ENCODE measurements at regions not wholly inside any gene's neighbourhood (a gene's known extent, or its start where the extent isn't known, plus 50 kb on each side); places are given as distances from the start of the nearest gene placed in this dataset.

DNA sequence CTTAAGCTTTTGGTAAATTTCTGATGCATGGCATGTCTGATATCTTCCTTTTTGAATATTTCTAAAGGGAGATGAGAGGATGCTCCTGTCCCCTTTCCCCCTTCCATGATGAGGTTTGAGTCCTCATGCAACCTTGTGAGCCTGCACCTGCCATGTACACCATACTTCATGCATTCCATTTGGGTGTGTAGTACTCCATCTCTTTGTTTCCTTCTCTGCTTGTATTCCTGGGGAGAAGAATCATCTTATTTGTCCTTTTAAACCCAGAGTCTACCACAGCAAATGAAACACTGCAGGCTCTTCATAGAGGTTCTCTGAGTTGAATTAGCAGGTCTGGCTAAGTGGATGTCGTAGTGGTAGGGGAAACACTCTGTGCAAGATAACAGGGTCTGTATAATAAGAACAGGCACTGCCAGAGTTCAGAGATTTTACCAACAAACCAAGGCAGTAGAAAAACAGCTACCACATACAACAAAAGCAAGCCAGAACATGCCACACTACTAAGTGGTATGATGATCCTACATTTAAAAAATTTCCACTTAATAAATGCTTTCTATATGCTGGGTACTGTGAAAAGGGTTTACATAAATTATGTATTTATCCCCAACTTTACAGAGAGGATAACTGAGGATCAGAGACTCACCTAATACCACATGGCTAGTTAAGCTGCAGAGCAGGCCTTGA, 439.8 kb upstream of the GRIA1 start:
- Mint-ChIP-seq H3K4me3 (no peak overlapping the region), H3K27ac (no peak overlapping the region), H3K27me3 (no peaks in the 10 kb centered on the region), H3K4me1 (no peaks in the 10 kb centered on the region), H3K36me3 (no peaks in the 10 kb centered on the region), H3K9me3 (peaks cover 0 to 13% (median 2%) of the 10 kb centered on the region in 9 donors)
- POLR2A ChIA-PET, result no interaction called here
- ATAC-seq (no peak), DNase-seq (no peak)

GRCh38 chr5:153066281-153066680, 424.2 kb upstream of the GRIA1 start:
- H3K27me3 Mint-ChIP-seq, result no peaks in the 10 kb centered on the region
- no peak for ATAC-seq
- H3K9me3 Mint-ChIP-seq, result peaks cover 0 to 19% (median 9%) of the 10 kb centered on the region in 9 donors
- DNase-seq, result no peak
- H3K4me1 Mint-ChIP-seq, result no peaks in the 10 kb centered on the region
- POLR2A ChIA-PET, result no interaction called here
- H3K4me3 Mint-ChIP-seq, result no peak overlapping the region
- H3K36me3 Mint-ChIP-seq, result no peaks in the 10 kb centered on the region
- no peak overlapping the region for H3K27ac Mint-ChIP-seq

- no peak for DNase-seq
- POLR2A ChIA-PET, result no interaction called here
- H3K27ac Mint-ChIP-seq, result no peak overlapping the region
- H3K36me3 Mint-ChIP-seq, result no peaks in the 10 kb centered on the region
- H3K4me3 Mint-ChIP-seq, result no peak overlapping the region
- H3K27me3 Mint-ChIP-seq, result no peaks in the 10 kb centered on the region
- peaks cover 0 to 19% (median 9%) of the 10 kb centered on the region in 9 donors for H3K9me3 Mint-ChIP-seq
- no peaks in the 10 kb centered on the region for H3K4me1 Mint-ChIP-seq
- no peak for ATAC-seq
Measured at GRCh38 chr5:153067869-153068268, 422.6 kb upstream of the GRIA1 start.

DNA sequence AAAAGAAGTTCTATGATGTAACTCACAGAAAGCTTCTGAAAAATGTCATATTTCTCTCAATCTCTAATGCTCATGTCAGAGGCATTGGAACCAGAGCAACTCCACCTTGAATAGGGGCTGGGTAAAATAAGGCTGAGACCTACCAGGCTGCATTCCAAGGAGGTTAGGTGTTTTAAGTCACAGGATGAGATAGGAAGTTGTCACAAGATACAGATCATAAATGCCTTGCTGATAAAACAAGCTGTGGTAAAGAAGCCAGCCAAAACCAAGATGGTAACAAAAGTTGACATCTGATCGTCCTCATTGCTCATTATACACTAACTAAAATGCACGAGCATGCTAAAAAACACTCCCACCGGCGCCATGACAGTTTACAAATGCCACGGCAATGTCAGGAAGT, 411.1 kb upstream of the GRIA1 start:
- ATAC-seq (no peak), DNase-seq (no peak)
- peaks cover 0 to 16% (median 5%) of the 10 kb centered on the region in 9 donors for H3K9me3 Mint-ChIP-seq
- H3K27ac Mint-ChIP-seq, result no peak overlapping the region
- H3K4me1 Mint-ChIP-seq, result no peaks in the 10 kb centered on the region
- POLR2A ChIA-PET, result no interaction called here
- H3K36me3 Mint-ChIP-seq, result no peaks in the 10 kb centered on the region
- H3K27me3 Mint-ChIP-seq, result no peaks in the 10 kb centered on the region
- no peak overlapping the region for H3K4me3 Mint-ChIP-seq

DNA sequence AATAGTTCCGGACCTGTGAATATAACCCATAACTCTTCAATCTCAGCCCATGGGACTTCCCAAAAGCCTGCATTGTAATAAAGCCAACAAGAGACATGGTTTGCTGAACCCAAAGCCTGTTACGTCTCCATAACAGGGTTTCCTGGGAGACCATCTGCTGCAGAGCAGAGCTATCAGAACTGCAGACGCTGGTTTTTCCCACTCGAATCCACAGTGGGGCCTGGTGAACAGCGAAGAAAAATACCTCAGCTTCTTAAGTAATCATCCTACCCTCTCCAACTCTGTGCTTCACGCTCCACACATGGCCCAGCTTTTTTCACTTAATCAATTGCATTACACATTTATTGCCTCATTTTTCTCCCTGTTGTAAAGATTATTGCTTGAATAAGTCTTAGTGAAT, 409.5 kb upstream of the GRIA1 start:
- ATAC-seq (no peak), DNase-seq (no peak)
- no peak overlapping the region for H3K4me3 Mint-ChIP-seq
- peaks cover 0 to 16% (median 5%) of the 10 kb centered on the region in 9 donors for H3K9me3 Mint-ChIP-seq
- H3K27ac Mint-ChIP-seq, result no peak overlapping the region
- no peaks in the 10 kb centered on the region for H3K27me3 Mint-ChIP-seq
- POLR2A ChIA-PET, result no interaction called here
- H3K4me1 Mint-ChIP-seq, result no peaks in the 10 kb centered on the region
- no peaks in the 10 kb centered on the region for H3K36me3 Mint-ChIP-seq

DNA sequence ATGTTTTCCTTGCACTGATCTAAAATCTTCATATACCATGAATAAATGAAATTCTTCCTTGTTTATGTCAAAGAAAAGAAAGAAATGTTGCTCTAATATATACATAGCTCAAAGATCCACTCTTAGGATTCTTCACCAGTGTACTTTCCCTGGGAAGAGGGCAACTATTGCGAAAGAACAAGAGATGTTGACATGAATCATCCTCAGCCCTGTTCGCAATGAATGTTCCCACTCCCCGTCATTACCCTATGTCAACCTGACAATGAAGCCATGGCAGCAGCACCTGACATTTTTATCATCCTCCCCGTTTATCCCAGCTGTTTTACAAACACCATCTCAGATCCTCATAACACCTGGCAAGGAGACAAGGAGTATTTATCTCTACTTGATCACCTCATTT, 409.1 kb upstream of the GRIA1 start:
- POLR2A ChIA-PET, result no interaction called here
- H3K27ac Mint-ChIP-seq, result no peak overlapping the region
- no peaks in the 10 kb centered on the region for H3K4me1 Mint-ChIP-seq
- ATAC-seq (no peak), DNase-seq (no peak)
- H3K9me3 Mint-ChIP-seq, result peaks cover 0 to 16% (median 5%) of the 10 kb centered on the region in 9 donors
- no peak overlapping the region for H3K4me3 Mint-ChIP-seq
- H3K27me3 Mint-ChIP-seq, result no peaks in the 10 kb centered on the region
- no peaks in the 10 kb centered on the region for H3K36me3 Mint-ChIP-seq

DNA sequence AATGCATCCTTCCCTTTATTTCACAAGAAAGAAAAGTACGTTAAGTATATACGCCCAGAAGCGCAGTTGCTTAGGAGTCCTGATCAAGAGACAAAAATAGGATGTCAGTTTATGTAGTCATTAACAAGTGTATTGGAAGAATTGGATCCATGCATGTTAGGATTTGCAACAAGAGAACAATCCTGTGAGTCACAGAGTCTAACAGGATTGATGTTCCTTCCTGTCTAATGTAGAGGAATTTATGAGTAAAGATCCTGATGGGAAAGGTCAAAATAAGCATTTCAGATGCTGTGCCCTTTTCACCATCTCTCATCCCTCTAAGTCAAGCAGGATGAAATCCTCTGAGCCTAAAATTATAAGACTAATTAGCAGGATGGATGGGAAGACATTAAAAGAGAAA, 406.0 kb upstream of the GRIA1 start:
- Mint-ChIP-seq H3K27ac (no peak overlapping the region), H3K4me1 (no peaks in the 10 kb centered on the region), H3K36me3 (no peaks in the 10 kb centered on the region), H3K9me3 (peaks cover 0 to 9% (median 2%) of the 10 kb centered on the region in 9 donors), H3K4me3 (no peak overlapping the region), H3K27me3 (no peaks in the 10 kb centered on the region)
- no peak for ATAC-seq
- POLR2A ChIA-PET, result no interaction called here
- no peak for DNase-seq

DNA sequence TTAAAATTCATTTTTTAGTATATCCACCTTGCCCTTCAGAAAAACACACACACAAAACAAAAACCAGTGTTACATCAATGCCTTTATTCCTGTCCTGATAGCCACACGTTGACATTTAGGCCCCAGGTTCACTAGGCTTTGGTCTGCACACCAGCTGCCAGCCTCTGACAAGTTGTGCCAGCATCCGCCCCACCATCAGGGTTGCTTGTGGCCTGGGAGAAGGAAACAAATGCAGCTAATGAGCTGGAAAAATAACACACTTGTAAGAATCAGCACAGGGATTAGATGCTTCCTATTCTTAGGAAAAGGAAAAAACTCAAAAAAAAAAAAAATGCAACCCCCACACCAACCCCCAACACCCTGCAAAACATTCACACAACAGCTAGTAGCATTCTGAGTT, 404.0 kb upstream of the GRIA1 start:
- H3K4me3 Mint-ChIP-seq, result no peak overlapping the region

DNA sequence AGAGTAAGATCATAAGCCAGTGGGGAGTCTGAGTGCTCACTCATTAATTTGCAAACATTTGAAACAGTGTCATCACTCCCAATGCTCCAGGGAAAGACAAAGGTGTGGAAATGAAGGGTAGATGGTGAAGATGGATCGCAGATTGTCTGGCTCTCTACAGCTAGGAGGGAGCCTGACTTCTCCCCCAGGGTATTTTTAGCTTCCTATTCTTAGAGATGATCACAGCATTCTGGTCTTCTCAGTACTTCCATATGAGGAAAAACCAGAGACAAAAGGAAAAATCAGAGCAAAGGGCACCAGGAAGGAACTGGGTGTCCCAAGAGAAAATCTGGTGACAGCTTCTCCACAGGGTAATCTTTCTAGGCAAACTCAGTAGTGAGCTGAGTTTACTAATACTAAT, 401.9 kb upstream of the GRIA1 start:
- Mint-ChIP-seq H3K27ac (no peak overlapping the region), H3K9me3 (peaks cover 0 to 16% (median 10%) of the 10 kb centered on the region in 9 donors), H3K27me3 (no peaks in the 10 kb centered on the region), H3K4me3 (no peak overlapping the region), H3K4me1 (no peaks in the 10 kb centered on the region), H3K36me3 (no peaks in the 10 kb centered on the region)
- POLR2A ChIA-PET, result no interaction called here
- ATAC-seq (no peak), DNase-seq (no peak)

More for the DNA sequence above, 404.0 kb upstream of the GRIA1 start:
- no peak for DNase-seq
- POLR2A ChIA-PET, result no interaction called here
- no peaks in the 10 kb centered on the region for H3K36me3 Mint-ChIP-seq
- no peaks in the 10 kb centered on the region for H3K4me1 Mint-ChIP-seq
- no peaks in the 10 kb centered on the region for H3K27me3 Mint-ChIP-seq
- H3K27ac Mint-ChIP-seq, result no peak overlapping the region
- no peak for ATAC-seq
- peaks cover 0 to 13% (median 2%) of the 10 kb centered on the region in 9 donors for H3K9me3 Mint-ChIP-seq

- no peak overlapping the region for H3K27ac Mint-ChIP-seq
- peaks cover 0 to 2% (median 0%) of the 10 kb centered on the region in 5 donors for H3K27me3 Mint-ChIP-seq
- no peaks in the 10 kb centered on the region for H3K36me3 Mint-ChIP-seq
- H3K4me1 Mint-ChIP-seq, result no peaks in the 10 kb centered on the region
- DNase-seq (no peak), ATAC-seq (no peak)
- no peak overlapping the region for H3K4me3 Mint-ChIP-seq
- peaks cover 2 to 22% (median 8%) of the 10 kb centered on the region in 9 donors for H3K9me3 Mint-ChIP-seq
- POLR2A ChIA-PET, result no interaction called here
Measured at GRCh38 chr5:153094333-153094732, 396.1 kb upstream of the GRIA1 start.

DNA sequence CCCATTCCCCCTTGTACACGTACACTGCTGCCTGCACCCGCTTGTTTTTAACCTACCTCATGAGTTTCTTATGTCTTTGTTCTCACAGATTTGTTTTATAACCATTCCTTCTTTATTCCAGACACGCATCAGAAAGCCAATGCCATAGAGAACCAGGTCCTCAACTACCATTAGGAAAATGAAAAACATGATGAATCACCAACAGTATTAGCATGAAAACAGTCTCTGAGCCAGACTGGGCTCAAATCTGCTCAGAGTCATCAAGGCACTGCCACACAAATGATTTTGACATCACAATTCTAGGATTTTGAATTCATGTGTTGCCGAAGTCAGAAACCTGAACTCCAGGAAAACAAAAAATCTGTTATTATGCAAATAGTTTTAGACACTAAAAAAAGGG, 394.1 kb upstream of the GRIA1 start:
- DNase-seq, result no peak
- H3K36me3 Mint-ChIP-seq, result no peaks in the 10 kb centered on the region
- H3K4me3 Mint-ChIP-seq, result no peak overlapping the region
- H3K27me3 Mint-ChIP-seq, result peaks cover 0 to 2% (median 0%) of the 10 kb centered on the region in 5 donors
- POLR2A ChIA-PET, result no interaction called here
- peaks cover 2 to 21% (median 8%) of the 10 kb centered on the region in 9 donors for H3K9me3 Mint-ChIP-seq
- no peaks in the 10 kb centered on the region for H3K4me1 Mint-ChIP-seq
- no peak overlapping the region for H3K27ac Mint-ChIP-seq
- no peak for ATAC-seq

GRCh38 chr5:153099328-153099727, 391.1 kb upstream of the GRIA1 start:
- H3K4me3 Mint-ChIP-seq, result no peak overlapping the region
- H3K9me3 Mint-ChIP-seq, result peaks cover 0 to 12% (median 4%) of the 10 kb centered on the region in 9 donors
- no peak for ATAC-seq
- H3K27ac Mint-ChIP-seq, result no peak overlapping the region
- no peak for DNase-seq
- POLR2A ChIA-PET, result no interaction called here
- H3K36me3 Mint-ChIP-seq, result no peaks in the 10 kb centered on the region
- H3K27me3 Mint-ChIP-seq, result peaks cover 0 to under 1% (median 0%) of the 10 kb centered on the region in 5 donors
- H3K4me1 Mint-ChIP-seq, result no peaks in the 10 kb centered on the region

GRCh38 chr5:153101235-153102180, 389.0 kb upstream of the GRIA1 start:
- POLR2A ChIA-PET, result no interaction called here
- Mint-ChIP-seq H3K9me3 (peaks cover 0 to 16% (median 2%) of the 10 kb centered on the region in 9 donors), H3K4me1 (no peaks in the 10 kb centered on the region), H3K36me3 (no peaks in the 10 kb centered on the region), H3K27me3 (no peaks in the 10 kb centered on the region), H3K4me3 (no peak overlapping the region), H3K27ac (no peak overlapping the region)
- no peak for ATAC-seq
- no peak for DNase-seq

Measured in naive thymus-derived CD8-positive, alpha-beta T cell (primary cell).